Kidney epithelial cell (primary cell): ENCODE measurements at regions not wholly inside any gene's neighbourhood (a gene's known extent, or its start where the extent isn't known, plus 50 kb on each side); places are given as distances from the start of the nearest gene placed in this dataset.
"Not testable (repeated sequence)": the region's sequence is repeated elsewhere in the genome, so short reads cannot be mapped to it uniquely, and the experiment has no call there.

Experiments
- DNase-seq: peaks from one replicate; pipeline ENCODE4 v3.0.0-alpha.2; 2010; ENCODE audit warnings: low read depth
- H3K27me3 ChIP-seq: 2 replicates; pipeline ENCODE4 v1.6.0; 2011; ENCODE audit warnings: low read length; ENCODE audit not compliant: control insufficient read depth, insufficient read depth
- H3K36me3 ChIP-seq: 2 replicates; pipeline ENCODE4 v1.5.1; 2011; ENCODE audit warnings: low read length; ENCODE audit not compliant: control insufficient read depth, insufficient read depth
- H3K4me3 ChIP-seq: 2 replicates; pipeline ENCODE4 v1.5.1; 2011; ENCODE audit warnings: low read depth, mild to moderate bottlenecking, control low read depth, low read length
- TF ChIP-seq, protein P1 (sequence below): IDR thresholded peaks from 2 replicates; pipeline ENCODE4 v1.5.1; 2011; ENCODE audit warnings: mild to moderate bottlenecking, moderate library complexity, low read length, control low read depth, inconsistent platforms; ENCODE audit not compliant: insufficient read depth, poor library complexity, severe bottlenecking

- Histone ChIP-seq H3K4me3 (no peak overlapping the region), H3K27me3 (no peaks in the 10 kb centered on the region), H3K36me3 (no peaks in the 10 kb centered on the region)
- no peak for DNase-seq
- TF ChIP-seq, protein P1, sequence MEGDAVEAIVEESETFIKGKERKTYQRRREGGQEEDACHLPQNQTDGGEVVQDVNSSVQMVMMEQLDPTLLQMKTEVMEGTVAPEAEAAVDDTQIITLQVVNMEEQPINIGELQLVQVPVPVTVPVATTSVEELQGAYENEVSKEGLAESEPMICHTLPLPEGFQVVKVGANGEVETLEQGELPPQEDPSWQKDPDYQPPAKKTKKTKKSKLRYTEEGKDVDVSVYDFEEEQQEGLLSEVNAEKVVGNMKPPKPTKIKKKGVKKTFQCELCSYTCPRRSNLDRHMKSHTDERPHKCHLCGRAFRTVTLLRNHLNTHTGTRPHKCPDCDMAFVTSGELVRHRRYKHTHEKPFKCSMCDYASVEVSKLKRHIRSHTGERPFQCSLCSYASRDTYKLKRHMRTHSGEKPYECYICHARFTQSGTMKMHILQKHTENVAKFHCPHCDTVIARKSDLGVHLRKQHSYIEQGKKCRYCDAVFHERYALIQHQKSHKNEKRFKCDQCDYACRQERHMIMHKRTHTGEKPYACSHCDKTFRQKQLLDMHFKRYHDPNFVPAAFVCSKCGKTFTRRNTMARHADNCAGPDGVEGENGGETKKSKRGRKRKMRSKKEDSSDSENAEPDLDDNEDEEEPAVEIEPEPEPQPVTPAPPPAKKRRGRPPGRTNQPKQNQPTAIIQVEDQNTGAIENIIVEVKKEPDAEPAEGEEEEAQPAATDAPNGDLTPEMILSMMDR = no peak
Observed at GRCh38 chr3:188007897-188008296, 146.1 kb upstream of the LPP start.

- no peaks in the 10 kb centered on the region for H3K27me3 ChIP-seq
- DNase-seq = no peak
- TF ChIP-seq, protein P1 = no peak
- H3K4me3 ChIP-seq = no peak overlapping the region
- no peaks in the 10 kb centered on the region for H3K36me3 ChIP-seq
Observed at GRCh38 chr3:188008582-188009213, 145.3 kb upstream of the LPP start.

DNA sequence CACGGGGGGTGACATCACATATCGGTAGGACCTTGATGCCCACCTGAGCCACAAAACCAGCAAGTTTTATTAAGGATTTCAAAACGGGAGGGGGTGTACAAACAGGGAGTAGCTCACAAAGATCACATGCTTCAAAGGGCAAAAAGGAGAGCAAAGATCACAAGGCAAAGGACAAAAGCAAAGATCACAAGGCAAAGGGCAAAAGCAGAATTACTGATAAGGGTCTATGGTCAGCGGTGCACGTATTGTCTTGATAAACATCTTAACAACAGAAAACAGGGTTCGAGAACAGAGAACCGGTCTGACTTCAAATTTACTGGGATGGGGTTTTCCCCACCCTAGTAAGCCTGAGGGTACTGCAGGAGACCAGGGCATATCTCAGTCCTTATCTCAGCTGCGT is 143.5 kb upstream of the LPP start:
- no peaks in the 10 kb centered on the region for H3K27me3 ChIP-seq
- DNase-seq = no peak
- no peak overlapping the region for H3K4me3 ChIP-seq
- TF ChIP-seq, protein P1 = no peak
- H3K36me3 ChIP-seq = no peaks in the 10 kb centered on the region

GRCh38 chr3:188019727-188020126 is 134.2 kb upstream of the LPP start:
- no peak for DNase-seq
- no peaks in the 10 kb centered on the region for H3K36me3 ChIP-seq
- no peak overlapping the region for H3K4me3 ChIP-seq
- H3K27me3 ChIP-seq = no peaks in the 10 kb centered on the region
- TF ChIP-seq, protein P1 = no peak

DNA sequence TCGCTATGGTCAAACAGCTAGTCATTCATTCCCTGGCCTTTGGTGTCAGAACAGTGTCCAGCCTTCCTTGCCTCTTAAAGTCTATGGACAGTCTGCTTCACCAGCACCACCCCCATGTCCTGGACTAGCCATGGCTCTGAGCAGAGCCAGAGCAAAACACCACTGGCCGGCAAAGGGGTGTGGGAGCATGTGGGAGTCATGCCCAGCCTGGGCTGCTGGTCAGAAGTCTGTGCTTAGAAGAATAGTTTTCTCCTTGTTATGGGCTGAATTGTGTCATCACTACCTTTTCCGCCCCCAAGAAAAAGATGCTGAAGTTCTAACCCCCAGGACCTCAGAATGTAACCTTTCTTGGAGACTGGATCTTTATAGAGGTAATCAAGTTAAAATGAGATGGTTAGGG is 132.9 kb upstream of the LPP start:
- no peaks in the 10 kb centered on the region for H3K27me3 ChIP-seq
- no peaks in the 10 kb centered on the region for H3K36me3 ChIP-seq

GRCh38 chr3:188021502-188022040 is 132.4 kb upstream of the LPP start:
- no peaks in the 10 kb centered on the region for H3K27me3 ChIP-seq
- no peaks in the 10 kb centered on the region for H3K36me3 ChIP-seq
- DNase-seq = no peak
- TF ChIP-seq, protein P1 = no peak
- H3K4me3 ChIP-seq = no peak overlapping the region

More for the DNA sequence above, 132.9 kb upstream of the LPP start:
- TF ChIP-seq, protein P1 = no peak
- DNase-seq = no peak
- no peak overlapping the region for H3K4me3 ChIP-seq

DNA sequence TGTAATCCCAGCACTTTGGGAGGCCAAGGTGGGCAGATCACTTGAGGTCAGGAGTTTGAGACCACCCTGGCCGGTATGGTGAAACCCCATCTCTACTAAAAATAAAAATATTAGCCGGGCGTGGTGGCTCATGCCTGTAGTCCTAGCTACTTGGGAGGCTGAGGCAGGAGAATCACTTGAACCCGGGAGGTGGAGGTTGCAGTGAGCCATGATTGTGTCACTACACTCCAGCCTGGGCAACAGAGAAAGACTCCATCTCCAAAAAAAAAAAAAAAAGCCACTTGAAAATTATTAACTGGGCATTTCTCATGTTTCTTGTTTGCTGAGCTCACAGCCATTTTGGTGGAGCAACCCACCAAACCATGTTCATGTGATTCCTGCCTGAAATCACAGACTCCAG is 131.1 kb upstream of the LPP start:
- not testable (repeated sequence) for DNase-seq, H3K27me3 ChIP-seq, H3K4me3 ChIP-seq, H3K36me3 ChIP-seq
